WTC11 (cell line): ENCODE measurements at regions not wholly inside any gene's neighbourhood (a gene's known extent, or its start where the extent isn't known, plus 50 kb on each side); places are given as distances from the start of the nearest gene placed in this dataset.

Experiments
- ATF3 ChIP-seq: sonication (generic); formaldehyde crosslinking; conservative IDR thresholded peaks from 2 replicates; pipeline ENCODE4 v1.8.1; 2022; ENCODE audit warnings: mild to moderate bottlenecking, missing genetic modification reagents
- GABPB1 ChIP-seq: sonication (generic); formaldehyde crosslinking; IDR thresholded peaks from 2 replicates; pipeline ENCODE4 v1.8.1; 2023; ENCODE audit warnings: mild to moderate bottlenecking, missing genetic modification reagents
- JUN ChIP-seq: sonication (generic); formaldehyde crosslinking; IDR thresholded peaks from 2 replicates; pipeline ENCODE4 v1.8.0; 2023; ENCODE audit warnings: mild to moderate bottlenecking, missing genetic modification reagents
- NR3C1 ChIP-seq: sonication (generic); formaldehyde crosslinking; conservative IDR thresholded peaks from 2 replicates; pipeline ENCODE4 v1.8.1; 2023; ENCODE audit warnings: low read depth, mild to moderate bottlenecking, missing genetic modification reagents
- TCF7 ChIP-seq: sonication (generic); formaldehyde crosslinking; IDR thresholded peaks from 2 replicates; pipeline ENCODE4 v1.8.0; 2022; ENCODE audit warnings: mild to moderate bottlenecking, low read depth, missing genetic modification reagents, moderate library complexity
- TEAD4 ChIP-seq: sonication (generic); formaldehyde crosslinking; IDR thresholded peaks from 2 replicates; pipeline ENCODE4 v1.8.0; 2022; ENCODE audit warnings: mild to moderate bottlenecking, missing genetic modification reagents
- TF ChIP-seq, protein P1 (sequence below): sonication (generic); formaldehyde crosslinking; IDR thresholded peaks from 2 replicates; pipeline ENCODE4 v1.8.1; 2023; ENCODE audit warnings: mild to moderate bottlenecking, missing genetic modification reagents, moderate library complexity
- TF ChIP-seq, protein P2 (sequence below): sonication (generic); formaldehyde crosslinking; IDR thresholded peaks from 2 replicates; pipeline ENCODE4 v1.8.1; 2023; ENCODE audit warnings: mild to moderate bottlenecking, moderate library complexity, missing genetic modification reagents
- TF ChIP-seq, protein P3 (sequence below): fragments of 200-600 bp; IDR thresholded peaks from 2 replicates; pipeline ENCODE4 v1.8.0; 2022; ENCODE audit warnings: antibody characterized with exemption

GRCh38 chr7:16066805-16067459 is 354.4 kb downstream of the CRPPA start:
- TF ChIP-seq, protein P1, sequence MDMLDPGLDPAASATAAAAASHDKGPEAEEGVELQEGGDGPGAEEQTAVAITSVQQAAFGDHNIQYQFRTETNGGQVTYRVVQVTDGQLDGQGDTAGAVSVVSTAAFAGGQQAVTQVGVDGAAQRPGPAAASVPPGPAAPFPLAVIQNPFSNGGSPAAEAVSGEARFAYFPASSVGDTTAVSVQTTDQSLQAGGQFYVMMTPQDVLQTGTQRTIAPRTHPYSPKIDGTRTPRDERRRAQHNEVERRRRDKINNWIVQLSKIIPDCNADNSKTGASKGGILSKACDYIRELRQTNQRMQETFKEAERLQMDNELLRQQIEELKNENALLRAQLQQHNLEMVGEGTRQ = no peak
- TF ChIP-seq, protein P2, sequence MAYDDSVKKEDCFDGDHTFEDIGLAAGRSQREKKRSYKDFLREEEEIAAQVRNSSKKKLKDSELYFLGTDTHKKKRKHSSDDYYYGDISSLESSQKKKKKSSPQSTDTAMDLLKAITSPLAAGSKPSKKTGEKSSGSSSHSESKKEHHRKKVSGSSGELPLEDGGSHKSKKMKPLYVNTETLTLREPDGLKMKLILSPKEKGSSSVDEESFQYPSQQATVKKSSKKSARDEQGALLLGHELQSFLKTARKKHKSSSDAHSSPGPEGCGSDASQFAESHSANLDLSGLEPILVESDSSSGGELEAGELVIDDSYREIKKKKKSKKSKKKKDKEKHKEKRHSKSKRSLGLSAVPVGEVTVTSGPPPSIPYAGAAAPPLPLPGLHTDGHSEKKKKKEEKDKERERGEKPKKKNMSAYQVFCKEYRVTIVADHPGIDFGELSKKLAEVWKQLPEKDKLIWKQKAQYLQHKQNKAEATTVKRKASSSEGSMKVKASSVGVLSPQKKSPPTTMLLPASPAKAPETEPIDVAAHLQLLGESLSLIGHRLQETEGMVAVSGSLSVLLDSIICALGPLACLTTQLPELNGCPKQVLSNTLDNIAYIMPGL (CRISPR knock-in tag) = no peak
- TF ChIP-seq TEAD4 (CRISPR knock-in tag) (no peak), GABPB1 (CRISPR knock-in tag) (no peak), ATF3 (CRISPR knock-in tag) (no peak), JUN (no peak), NR3C1 (CRISPR knock-in tag) (no peak), TCF7 (CRISPR knock-in tag) (no peak)
- TF ChIP-seq, protein P3, sequence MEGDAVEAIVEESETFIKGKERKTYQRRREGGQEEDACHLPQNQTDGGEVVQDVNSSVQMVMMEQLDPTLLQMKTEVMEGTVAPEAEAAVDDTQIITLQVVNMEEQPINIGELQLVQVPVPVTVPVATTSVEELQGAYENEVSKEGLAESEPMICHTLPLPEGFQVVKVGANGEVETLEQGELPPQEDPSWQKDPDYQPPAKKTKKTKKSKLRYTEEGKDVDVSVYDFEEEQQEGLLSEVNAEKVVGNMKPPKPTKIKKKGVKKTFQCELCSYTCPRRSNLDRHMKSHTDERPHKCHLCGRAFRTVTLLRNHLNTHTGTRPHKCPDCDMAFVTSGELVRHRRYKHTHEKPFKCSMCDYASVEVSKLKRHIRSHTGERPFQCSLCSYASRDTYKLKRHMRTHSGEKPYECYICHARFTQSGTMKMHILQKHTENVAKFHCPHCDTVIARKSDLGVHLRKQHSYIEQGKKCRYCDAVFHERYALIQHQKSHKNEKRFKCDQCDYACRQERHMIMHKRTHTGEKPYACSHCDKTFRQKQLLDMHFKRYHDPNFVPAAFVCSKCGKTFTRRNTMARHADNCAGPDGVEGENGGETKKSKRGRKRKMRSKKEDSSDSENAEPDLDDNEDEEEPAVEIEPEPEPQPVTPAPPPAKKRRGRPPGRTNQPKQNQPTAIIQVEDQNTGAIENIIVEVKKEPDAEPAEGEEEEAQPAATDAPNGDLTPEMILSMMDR = no peak
